ENCODE measurements at regions not wholly inside any gene's neighbourhood (a gene's known extent, or its start where the extent isn't known, plus 50 kb on each side); places are given as distances from the start of the nearest gene placed in this dataset.

GRCh38 chr6:120652506-120652905 is 681.8 kb downstream of the TBC1D32 start:
- TF ChIP-seq, protein P1, sequence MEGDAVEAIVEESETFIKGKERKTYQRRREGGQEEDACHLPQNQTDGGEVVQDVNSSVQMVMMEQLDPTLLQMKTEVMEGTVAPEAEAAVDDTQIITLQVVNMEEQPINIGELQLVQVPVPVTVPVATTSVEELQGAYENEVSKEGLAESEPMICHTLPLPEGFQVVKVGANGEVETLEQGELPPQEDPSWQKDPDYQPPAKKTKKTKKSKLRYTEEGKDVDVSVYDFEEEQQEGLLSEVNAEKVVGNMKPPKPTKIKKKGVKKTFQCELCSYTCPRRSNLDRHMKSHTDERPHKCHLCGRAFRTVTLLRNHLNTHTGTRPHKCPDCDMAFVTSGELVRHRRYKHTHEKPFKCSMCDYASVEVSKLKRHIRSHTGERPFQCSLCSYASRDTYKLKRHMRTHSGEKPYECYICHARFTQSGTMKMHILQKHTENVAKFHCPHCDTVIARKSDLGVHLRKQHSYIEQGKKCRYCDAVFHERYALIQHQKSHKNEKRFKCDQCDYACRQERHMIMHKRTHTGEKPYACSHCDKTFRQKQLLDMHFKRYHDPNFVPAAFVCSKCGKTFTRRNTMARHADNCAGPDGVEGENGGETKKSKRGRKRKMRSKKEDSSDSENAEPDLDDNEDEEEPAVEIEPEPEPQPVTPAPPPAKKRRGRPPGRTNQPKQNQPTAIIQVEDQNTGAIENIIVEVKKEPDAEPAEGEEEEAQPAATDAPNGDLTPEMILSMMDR (IDR thresholded peaks at IDR 0.05; ENCODE audit: low read depth, low read length): no peak
- DNase-seq (ENCODE audit: extremely low read depth, low read depth): no peak

- TF ChIP-seq, protein P1 (IDR thresholded peaks at IDR 0.05; ENCODE audit: low read depth, low read length): no peak
- no peak for DNase-seq (ENCODE audit: extremely low read depth, low read depth)
Observed at GRCh38 chr6:120648713-120649112, 685.6 kb downstream of the TBC1D32 start.

DNA sequence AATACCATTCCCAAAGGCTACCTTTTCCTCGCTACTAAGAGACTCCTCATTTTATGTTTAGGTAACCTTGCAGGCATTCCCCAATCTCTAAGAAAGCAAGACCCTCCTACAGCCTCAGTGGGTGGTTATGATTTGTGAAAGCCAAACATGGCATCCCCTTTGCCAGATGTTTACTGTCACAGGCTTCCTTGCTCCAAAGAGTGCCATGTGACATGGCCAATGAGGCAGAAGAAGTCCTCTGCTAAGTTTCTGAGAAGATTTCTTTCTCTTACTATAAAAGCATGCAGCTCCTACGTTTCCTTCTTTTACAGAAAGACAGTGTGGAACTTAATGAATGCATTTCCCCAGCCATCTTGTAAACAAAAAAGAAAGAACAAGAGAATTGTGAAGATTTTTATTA is 688.2 kb downstream of the TBC1D32 start:
- TF ChIP-seq, protein P1 (IDR thresholded peaks at IDR 0.05; ENCODE audit: low read depth, low read length): no peak
- DNase-seq (ENCODE audit: extremely low read depth, low read depth): no peak

DNA sequence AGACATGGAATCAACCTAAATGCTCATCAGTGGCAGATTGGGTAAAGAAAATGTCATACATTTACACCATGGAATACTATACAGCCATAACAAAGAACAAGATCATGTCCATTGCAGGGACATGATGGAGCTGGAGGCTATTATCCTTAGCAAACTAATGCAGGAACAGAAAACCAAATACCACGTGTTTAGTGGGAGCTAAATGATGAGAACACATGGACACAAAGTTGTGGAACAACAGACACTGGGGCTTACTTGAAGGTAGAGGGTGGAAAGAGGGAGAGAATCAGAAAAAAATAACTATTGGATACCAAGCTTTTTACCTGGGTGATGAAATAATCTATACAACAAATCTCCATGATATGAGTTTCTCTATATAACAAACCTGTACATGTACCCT is 701.3 kb downstream of the TBC1D32 start:
- DNase-seq (ENCODE audit: extremely low read depth, low read depth): no peak
- TF ChIP-seq, protein P1 (IDR thresholded peaks at IDR 0.05; ENCODE audit: low read depth, low read length): no peak

GRCh38 chr6:120627612-120628011 is 706.7 kb downstream of the TBC1D32 start:
- TF ChIP-seq, protein P1 (IDR thresholded peaks at IDR 0.05; ENCODE audit: low read depth, low read length): no peak
- no peak for DNase-seq (ENCODE audit: extremely low read depth, low read depth)

- TF ChIP-seq, protein P1 (IDR thresholded peaks at IDR 0.05; ENCODE audit: low read depth, low read length): no peak
- DNase-seq (ENCODE audit: extremely low read depth, low read depth): no peak
Observed at GRCh38 chr6:120622127-120622631, 712.1 kb downstream of the TBC1D32 start.

DNA sequence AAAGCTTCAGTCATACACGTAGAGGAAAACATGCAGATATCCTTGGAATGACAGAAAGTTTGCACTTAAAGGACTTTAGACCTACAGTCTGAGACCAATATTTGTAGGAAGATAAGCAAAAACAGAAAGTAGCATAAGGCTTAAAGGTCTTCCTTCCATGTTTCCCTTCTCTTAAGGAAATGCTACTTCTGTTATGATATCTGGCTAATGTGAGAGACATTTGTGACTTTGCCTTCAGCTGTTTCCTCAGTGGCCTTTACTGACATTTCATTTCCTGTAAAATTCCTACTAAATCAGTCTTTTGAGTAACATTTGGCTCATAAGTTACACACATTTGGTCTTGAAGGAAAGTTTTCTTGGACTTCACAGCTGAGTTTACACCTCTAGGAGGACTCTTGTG is 713.4 kb downstream of the TBC1D32 start:
- no peak for DNase-seq (ENCODE audit: extremely low read depth, low read depth)
- TF ChIP-seq, protein P1 (IDR thresholded peaks at IDR 0.05; ENCODE audit: low read depth, low read length): no peak

All from AG09319 (cell line).